Body of pancreas (tissue), 4 donors: ENCODE measurements at regions not wholly inside any gene's neighbourhood (a gene's known extent, or its start where the extent isn't known, plus 50 kb on each side); places are given as distances from the start of the nearest gene placed in this dataset.
"Not testable (repeated sequence)": the region's sequence is repeated elsewhere in the genome, so short reads cannot be mapped to it uniquely, and the experiment has no call there.

Experiments used
- ATAC-seq: fragments of 150-250 bp; one replicate; pipeline ENCODE4 v1.9.1; 2016
- DNase-seq, 4 donors: peaks; one replicate each; pipeline ENCODE4 v3.0.0-alpha.2; 2019
- H3K27ac ChIP-seq, 4 donors: fragments of 200-600 bp; sonication (generic); 1 replicate in 3 of 4; 2 replicates in 1 of 4; pipeline versions ENCODE4 v1.5.1 to v1.6.1; 2016 to 2019; ENCODE audit warnings: mild to moderate bottlenecking in 1 of 4, mixed read lengths in 1 of 4, moderate library complexity in 1 of 4
- H3K27me3 ChIP-seq, 2 donors: fragments of 200-600 bp; sonication (generic); one replicate each; pipeline ENCODE4 v1.6.0; 2016; ENCODE audit warnings: mild to moderate bottlenecking in 1 of 2
- H3K36me3 ChIP-seq, 2 donors: fragments of 200-600 bp; sonication (generic); replicated peaks in 1 of 2; 2 replicates each; pipeline ENCODE4 v1.5.1; 2016; ENCODE audit warnings: low read depth in 2 of 2; ENCODE audit not compliant: insufficient read depth in 1 of 2
- H3K4me1 ChIP-seq: fragments of 200-600 bp; sonication (generic); one replicate; pipeline ENCODE4 v1.6.0; 2016
- H3K4me3 ChIP-seq, 2 donors: fragments of 200-600 bp; sonication (generic); 1 replicate in 1 of 2; 2 replicates in 1 of 2; pipeline ENCODE4 v1.5.1; 2016 to 2019
- H3K9me3 ChIP-seq, 3 donors: fragments of 200-600 bp; sonication (generic); 1 replicate in 2 of 3; 2 replicates in 1 of 3; pipeline ENCODE4 v1.5.1; 2016
- POLR2A ChIP-seq, 3 donors: fragments of 450-650 bp; IDR thresholded peaks; one replicate each; pipeline ENCODE4 v1.6.1; 2016; ENCODE audit warnings: antibody characterized with exemption in 3 of 3, mild to moderate bottlenecking in 2 of 3
- WGBS, 2 donors: methylation state at CpG; one replicate each; pipeline ENCODE4 v1.1.5; 2017; 5-methylcytosine and 5-hydroxymethylcytosine counted together
- intact Hi-C: fragments of 100-400 bp; cut with DNase I; formaldehyde crosslinking; loops from one replicate; pipeline ENCODE4 v1.15.1; 2023
- TF ChIP-seq, protein P1 (sequence below), 7 experiments: fragments of 450-650 bp in 4 of 7; fragments of 200-600 bp in 3 of 7; sonication (generic) in 3 of 7; IDR thresholded peaks; one replicate each; pipeline ENCODE4 v1.5.1; 2016 to 2019; ENCODE audit warnings: antibody characterized with exemption in 7 of 7

DNA sequence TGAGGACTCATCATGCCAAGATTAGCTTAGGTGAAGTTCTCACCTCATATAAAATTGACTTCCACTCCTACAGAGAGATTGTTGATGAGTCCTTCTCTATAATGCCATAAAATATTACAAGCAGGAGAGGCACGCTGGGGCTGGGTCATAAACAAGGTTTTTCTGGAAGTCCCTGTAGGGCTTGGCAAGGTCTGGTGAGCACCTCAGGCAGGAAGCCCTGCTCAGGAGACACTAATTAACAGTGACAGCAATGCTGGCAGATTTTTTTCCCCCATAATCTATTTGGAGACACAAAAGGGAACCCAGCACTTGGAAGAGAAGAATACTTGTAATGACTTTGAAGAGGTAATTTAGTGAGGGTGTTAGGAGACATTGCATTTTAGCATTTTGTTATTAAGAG lies 118.7 kb downstream of the DIRAS2 start:
- TF ChIP-seq, protein P1, sequence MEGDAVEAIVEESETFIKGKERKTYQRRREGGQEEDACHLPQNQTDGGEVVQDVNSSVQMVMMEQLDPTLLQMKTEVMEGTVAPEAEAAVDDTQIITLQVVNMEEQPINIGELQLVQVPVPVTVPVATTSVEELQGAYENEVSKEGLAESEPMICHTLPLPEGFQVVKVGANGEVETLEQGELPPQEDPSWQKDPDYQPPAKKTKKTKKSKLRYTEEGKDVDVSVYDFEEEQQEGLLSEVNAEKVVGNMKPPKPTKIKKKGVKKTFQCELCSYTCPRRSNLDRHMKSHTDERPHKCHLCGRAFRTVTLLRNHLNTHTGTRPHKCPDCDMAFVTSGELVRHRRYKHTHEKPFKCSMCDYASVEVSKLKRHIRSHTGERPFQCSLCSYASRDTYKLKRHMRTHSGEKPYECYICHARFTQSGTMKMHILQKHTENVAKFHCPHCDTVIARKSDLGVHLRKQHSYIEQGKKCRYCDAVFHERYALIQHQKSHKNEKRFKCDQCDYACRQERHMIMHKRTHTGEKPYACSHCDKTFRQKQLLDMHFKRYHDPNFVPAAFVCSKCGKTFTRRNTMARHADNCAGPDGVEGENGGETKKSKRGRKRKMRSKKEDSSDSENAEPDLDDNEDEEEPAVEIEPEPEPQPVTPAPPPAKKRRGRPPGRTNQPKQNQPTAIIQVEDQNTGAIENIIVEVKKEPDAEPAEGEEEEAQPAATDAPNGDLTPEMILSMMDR (IDR thresholded peaks at IDR 0.05): no peak
- TF ChIP-seq POLR2A (IDR thresholded peaks at IDR 0.05): no peak

DNA sequence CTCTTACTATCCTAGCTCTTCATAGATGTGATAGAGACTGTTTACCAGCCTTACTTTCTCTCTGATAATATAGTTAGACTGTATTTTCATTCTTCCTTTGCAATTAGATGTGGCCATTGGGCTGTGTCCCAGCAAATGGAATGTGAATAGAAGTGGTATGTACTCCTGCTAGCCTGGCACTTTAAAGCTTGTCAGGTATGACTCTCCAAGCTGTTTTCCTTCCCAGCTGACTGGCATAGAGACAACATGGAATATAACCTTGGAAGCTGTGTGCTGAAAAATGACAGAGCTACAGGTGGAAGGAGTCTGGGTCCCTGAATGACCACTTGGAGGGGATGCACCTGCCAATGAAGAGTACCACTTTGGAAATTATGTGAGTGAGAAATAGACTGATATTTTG lies 116.2 kb downstream of the DIRAS2 start:
- H3K36me3 ChIP-seq: no peaks in the 10 kb centered on the region
- H3K4me1 ChIP-seq: no peaks in the 10 kb centered on the region
- DNase-seq: no peak
- TF ChIP-seq, protein P1 (IDR thresholded peaks at IDR 0.05): no peak
- no peak for TF ChIP-seq POLR2A (IDR thresholded peaks at IDR 0.05)
- no peak for ATAC-seq
- no peaks in the 10 kb centered on the region for H3K9me3 ChIP-seq
- H3K27ac ChIP-seq: no peak overlapping the region
- H3K4me3 ChIP-seq: no peak overlapping the region
- intact Hi-C loops: no loop called here
- no peaks in the 10 kb centered on the region for H3K27me3 ChIP-seq

More for the DNA sequence above, 118.7 kb downstream of the DIRAS2 start:
- 35 to 56% methylated on average over 1 of the region's 1 CpG for WGBS, 2 donors
- no peak overlapping the region for H3K4me3 ChIP-seq
- no peaks in the 10 kb centered on the region for H3K4me1 ChIP-seq
- intact Hi-C loops: no loop called here
- no peaks in the 10 kb centered on the region for H3K36me3 ChIP-seq
- DNase-seq: no peak
- no peak overlapping the region for H3K27ac ChIP-seq
- no peaks in the 10 kb centered on the region for H3K9me3 ChIP-seq
- no peak for ATAC-seq
- H3K27me3 ChIP-seq: no peaks in the 10 kb centered on the region

DNA sequence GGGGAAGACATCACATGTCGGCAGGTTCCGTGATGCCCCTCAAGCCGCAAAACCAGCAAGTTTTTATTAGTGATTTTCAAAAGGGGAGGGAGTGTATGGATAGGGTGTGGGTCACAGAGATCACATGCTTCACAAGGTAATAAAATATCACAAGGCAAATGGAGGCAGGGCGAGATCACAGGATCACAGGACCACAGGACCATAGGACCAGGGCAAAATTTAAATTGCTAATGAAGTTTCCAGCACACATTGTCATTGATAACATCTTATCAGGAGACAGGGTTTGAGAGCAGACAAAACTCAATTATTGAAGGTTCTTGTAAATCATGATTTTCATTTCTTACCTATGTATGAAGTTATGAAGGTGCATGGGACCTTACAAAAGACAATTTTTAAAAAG lies 106.5 kb downstream of the DIRAS2 start:
- H3K36me3 ChIP-seq, ATAC-seq, DNase-seq, H3K27me3 ChIP-seq, H3K4me1 ChIP-seq, H3K4me3 ChIP-seq, intact Hi-C loops, H3K9me3 ChIP-seq, H3K27ac ChIP-seq: not testable (repeated sequence)
- 80 to 85% methylated on average over 4 of the region's 4 CpGs for WGBS, 2 donors

DNA sequence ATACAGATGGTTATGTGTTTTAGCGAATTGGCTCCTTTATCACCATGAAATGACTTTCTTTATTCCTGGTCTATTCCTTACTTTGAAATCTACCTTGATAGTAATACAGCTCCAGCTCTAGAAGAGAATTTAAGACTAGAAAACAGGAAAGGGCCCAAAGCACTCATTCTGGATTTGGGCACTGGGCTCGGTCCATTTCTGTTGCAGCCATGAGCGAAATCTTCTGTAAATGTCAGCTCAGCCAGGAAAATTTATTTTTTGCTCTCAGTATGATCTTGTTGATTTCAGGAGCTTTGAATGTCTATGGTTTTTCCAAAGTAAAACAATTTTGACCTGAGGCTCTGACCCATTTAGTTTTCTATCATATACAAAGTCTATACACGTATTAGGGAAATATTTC lies 104.1 kb downstream of the DIRAS2 start:
- TF ChIP-seq, protein P1 (IDR thresholded peaks at IDR 0.05): no peak
- TF ChIP-seq POLR2A (IDR thresholded peaks at IDR 0.05): no peak
- Histone ChIP-seq H3K4me3 (no peak overlapping the region), H3K27ac (no peak overlapping the region), H3K4me1 (no peaks in the 10 kb centered on the region), H3K9me3 (no peaks in the 10 kb centered on the region), H3K36me3 (no peaks in the 10 kb centered on the region), H3K27me3 (no peaks in the 10 kb centered on the region)
- ATAC-seq (no peak), DNase-seq (no peak)
- 79 to 84% methylated on average over 4 of the region's 4 CpGs for WGBS, 2 donors
- intact Hi-C loops: no loop called here

DNA sequence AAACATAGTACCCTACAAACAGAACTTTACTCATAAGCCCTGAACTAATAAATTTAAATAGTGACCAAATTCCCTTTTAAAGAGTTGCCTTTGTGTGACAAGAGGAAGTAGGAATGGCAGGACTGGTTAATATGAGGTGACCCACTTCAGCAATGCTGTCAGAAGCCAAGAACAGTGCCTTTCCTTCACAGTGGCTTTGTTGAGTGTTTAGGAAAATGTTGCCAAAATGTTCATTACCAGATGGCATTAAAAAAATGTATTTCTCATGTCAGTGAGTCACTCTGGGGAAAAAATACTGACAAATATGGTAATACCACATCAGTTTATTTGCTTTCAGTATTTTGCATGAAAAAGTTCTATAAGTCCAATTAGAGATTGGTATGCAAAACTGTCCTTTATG lies 103.3 kb downstream of the DIRAS2 start:
- DNase-seq (no peak), ATAC-seq (no peak)
- Histone ChIP-seq H3K27ac (no peak overlapping the region), H3K9me3 (no peaks in the 10 kb centered on the region), H3K4me1 (no peaks in the 10 kb centered on the region), H3K27me3 (no peaks in the 10 kb centered on the region), H3K4me3 (no peak overlapping the region), H3K36me3 (no peaks in the 10 kb centered on the region)
- intact Hi-C loops: no loop called here
- TF ChIP-seq, protein P1 (IDR thresholded peaks at IDR 0.05): no peak
- no peak for TF ChIP-seq POLR2A (IDR thresholded peaks at IDR 0.05)
